Hematopoietic multipotent progenitor cell (in vitro differentiated cells): ENCODE measurements at regions not wholly inside any gene's neighbourhood (a gene's known extent, or its start where the extent isn't known, plus 50 kb on each side); places are given as distances from the start of the nearest gene placed in this dataset.

Source experiments
- DNase-seq, 3 donors: peaks; one replicate each; pipeline ENCODE4 v3.0.0-alpha.2; 2011 to 2015; ENCODE audit warnings: low read depth in 2 of 3, low spot score in 2 of 3

GRCh38 chr13:89828506-89828905, 1519.0 kb upstream of the MIR17HG start:
- no peak for DNase-seq

GRCh38 chr13:89831157-89831556, 1516.3 kb upstream of the MIR17HG start:
- no peak for DNase-seq

- no peak for DNase-seq
Measured at GRCh38 chr13:89832827-89833226, 1514.7 kb upstream of the MIR17HG start.

GRCh38 chr13:89843621-89844020, 1503.9 kb upstream of the MIR17HG start:
- DNase-seq: no peak

GRCh38 chr13:89845874-89846273, 1501.6 kb upstream of the MIR17HG start:
- DNase-seq: no peak

- DNase-seq: no peak
Measured at GRCh38 chr13:89846926-89847585, 1500.4 kb upstream of the MIR17HG start.

GRCh38 chr13:89852570-89852969, 1494.9 kb upstream of the MIR17HG start:
- DNase-seq: no peak

- no peak for DNase-seq
Measured at GRCh38 chr13:89856512-89856911, 1491.0 kb upstream of the MIR17HG start.

- DNase-seq: no peak
Measured at GRCh38 chr13:89857502-89857901, 1490.0 kb upstream of the MIR17HG start.

- DNase-seq: no peak
Measured at GRCh38 chr13:89862011-89862690, 1485.3 kb upstream of the MIR17HG start.

- no peak for DNase-seq
Measured at GRCh38 chr13:89862691-89863036, 1484.8 kb upstream of the MIR17HG start.

- DNase-seq: no peak
Measured at GRCh38 chr13:89865164-89866064, 1482.1 kb upstream of the MIR17HG start.

- no peak for DNase-seq
Measured at GRCh38 chr13:89869312-89869711, 1478.2 kb upstream of the MIR17HG start.

GRCh38 chr13:89878904-89879303, 1468.6 kb upstream of the MIR17HG start:
- DNase-seq: no peak

- DNase-seq: no peak
Measured at GRCh38 chr13:89880201-89880600, 1467.3 kb upstream of the MIR17HG start.

GRCh38 chr13:89883893-89884448, 1463.5 kb upstream of the MIR17HG start:
- DNase-seq: no peak

- no peak for DNase-seq
Measured at GRCh38 chr13:89890806-89891205, 1456.7 kb upstream of the MIR17HG start.

- no peak for DNase-seq
Measured at GRCh38 chr13:89891416-89891815, 1456.1 kb upstream of the MIR17HG start.

GRCh38 chr13:89897681-89898080, 1449.8 kb upstream of the MIR17HG start:
- DNase-seq: no peak

- no peak for DNase-seq
Measured at GRCh38 chr13:89899302-89900103, 1448.0 kb upstream of the MIR17HG start.
